H1 (cell line): ENCODE measurements at regions not wholly inside any gene's neighbourhood (a gene's known extent, or its start where the extent isn't known, plus 50 kb on each side); places are given as distances from the start of the nearest gene placed in this dataset.

ENCODE experiments used
- CHD7 ChIP-seq: fragments of 300-600 bp; sonication (generic); IDR thresholded peaks from 2 replicates; pipeline ENCODE4 v1.7.1; 2012; ENCODE audit warnings: low read length, moderate library complexity, mild to moderate bottlenecking, inconsistent platforms; ENCODE audit not compliant: insufficient replicate concordance
- SP1 ChIP-seq: IDR thresholded peaks from 2 replicates; pipeline ENCODE4 v1.6.1; 2011; ENCODE audit warnings: low read depth, low read length

- TF ChIP-seq CHD7: no peak
- TF ChIP-seq SP1: no peak
These were observed 116.2 kb upstream of the ATP2B1 start (continued) for GRCh38 chr12:89824822-89825221.
